HG02798 (cell line): ENCODE measurements at regions not wholly inside any gene's neighbourhood (a gene's known extent, or its start where the extent isn't known, plus 50 kb on each side); places are given as distances from the start of the nearest gene placed in this dataset.
"Not testable (repeated sequence)": the region's sequence is repeated elsewhere in the genome, so short reads cannot be mapped to it uniquely, and the experiment has no call there.

Experiments
- ATAC-seq: cut with Tn5 transposase; IDR thresholded peaks from one replicate; pipeline ENCODE4 v1.9.1; 2021; ENCODE audit warnings: mild to moderate bottlenecking; ENCODE audit not compliant: unreplicated experiment, poor library complexity

DNA sequence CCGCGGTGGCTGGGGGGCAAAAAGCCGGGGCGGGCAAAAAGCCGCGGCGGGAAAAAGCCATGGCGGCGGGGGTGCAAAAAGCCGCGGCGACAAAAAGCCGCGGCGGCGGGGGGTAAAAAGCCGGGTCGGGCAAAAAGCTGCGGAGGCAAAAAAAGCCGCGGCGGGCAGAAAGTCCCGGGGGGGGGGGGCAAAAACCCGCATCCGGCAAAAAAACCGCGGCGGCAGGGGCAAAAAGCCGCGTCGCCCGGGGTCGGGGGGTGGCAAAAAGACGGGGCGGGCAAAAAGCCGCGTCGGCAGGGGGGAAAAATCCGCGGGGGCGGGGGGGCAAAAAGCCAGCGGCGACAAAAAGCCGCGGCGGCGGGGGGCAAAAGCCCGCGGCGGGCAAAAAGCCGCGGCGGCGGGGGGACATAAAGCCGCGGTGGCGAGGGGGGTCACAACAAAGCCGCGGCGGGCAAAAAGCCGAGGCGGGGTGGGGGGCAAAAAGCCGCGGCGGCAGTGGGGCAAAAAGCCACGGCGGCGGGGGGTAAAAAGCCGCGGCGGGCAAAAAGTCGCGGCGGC, 1634.4 kb downstream of the RPIA start:
- ATAC-seq = not testable (repeated sequence)

- not testable (repeated sequence) for ATAC-seq
Measured at GRCh38 chr2:90355546-90355945, 1664.1 kb downstream of the RPIA start.

DNA sequence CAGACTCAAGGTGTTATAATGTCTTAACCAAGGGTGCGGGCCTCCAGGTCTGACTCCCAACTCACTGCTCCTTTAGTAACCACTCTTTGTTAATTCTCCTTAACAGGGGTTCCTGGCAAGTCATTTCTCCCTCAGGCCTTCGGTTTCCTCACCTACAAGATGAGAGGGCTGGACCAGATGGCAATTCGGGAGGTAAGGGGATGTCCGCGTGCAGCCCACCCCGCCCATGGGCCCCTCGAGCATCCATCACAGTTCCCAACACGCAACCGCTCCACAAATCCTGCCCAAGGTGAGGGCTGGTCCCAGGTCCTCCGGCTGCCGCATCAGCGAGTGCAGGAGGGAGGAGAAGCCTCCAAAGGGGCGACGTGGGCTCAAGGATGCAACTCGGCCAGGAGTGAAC, 1667.9 kb downstream of the RPIA start:
- not testable (repeated sequence) for ATAC-seq

- ATAC-seq = not testable (repeated sequence)
Measured at GRCh38 chr2:90359887-90360730, 1668.6 kb downstream of the RPIA start.

DNA sequence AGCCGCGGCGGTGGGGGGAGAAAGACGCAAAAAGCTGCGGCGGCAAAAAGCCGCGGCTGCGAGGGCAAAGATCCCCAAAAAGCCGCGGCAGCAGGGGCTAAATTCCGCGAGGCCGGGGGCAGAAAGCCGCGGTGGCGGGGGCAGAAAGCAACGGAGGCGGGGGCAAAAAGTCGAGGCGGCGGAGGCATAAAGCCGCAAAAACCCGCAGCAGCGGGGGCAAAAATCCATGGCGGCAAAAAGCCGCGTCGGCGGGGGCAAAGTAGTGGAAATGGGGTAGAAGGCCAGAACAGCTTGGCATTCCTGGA, 1669.2 kb downstream of the RPIA start:
- ATAC-seq = not testable (repeated sequence)
